ENCODE measurements at regions not wholly inside any gene's neighbourhood (a gene's known extent, or its start where the extent isn't known, plus 50 kb on each side); places are given as distances from the start of the nearest gene placed in this dataset.

DNA sequence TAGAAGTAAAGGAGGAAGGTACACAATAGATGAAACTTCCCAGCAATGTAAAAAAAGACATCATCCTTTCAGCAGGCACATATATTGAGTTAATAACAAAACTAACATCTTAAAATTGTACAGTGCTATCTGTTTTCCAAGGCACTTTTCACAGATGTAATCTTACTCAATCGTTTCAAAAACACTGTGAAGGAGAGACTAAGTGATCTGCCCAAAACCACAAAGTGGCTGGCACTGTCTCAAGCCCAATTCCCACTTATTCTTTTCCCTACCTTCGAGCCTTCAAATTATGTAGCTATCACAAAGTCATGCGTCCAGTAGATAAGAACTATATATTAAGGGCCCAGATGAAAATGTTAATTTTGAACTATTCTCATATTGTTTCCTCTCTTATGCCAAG lies 193.6 kb upstream of the RASSF8 start:
- Mint-ChIP-seq H3K9me3 (no peaks in the 10 kb centered on the region), H3K4me3 (no peak overlapping the region), H3K36me3 (ENCODE audit: low read depth) (no peaks in the 10 kb centered on the region), H3K4me1 (no peaks in the 10 kb centered on the region), H3K27me3 (ENCODE audit: low read depth, poor library complexity) (peaks cover 3% of the 10 kb centered on the region), H3K27ac (no peak overlapping the region)
- TF ChIP-seq, protein P1, sequence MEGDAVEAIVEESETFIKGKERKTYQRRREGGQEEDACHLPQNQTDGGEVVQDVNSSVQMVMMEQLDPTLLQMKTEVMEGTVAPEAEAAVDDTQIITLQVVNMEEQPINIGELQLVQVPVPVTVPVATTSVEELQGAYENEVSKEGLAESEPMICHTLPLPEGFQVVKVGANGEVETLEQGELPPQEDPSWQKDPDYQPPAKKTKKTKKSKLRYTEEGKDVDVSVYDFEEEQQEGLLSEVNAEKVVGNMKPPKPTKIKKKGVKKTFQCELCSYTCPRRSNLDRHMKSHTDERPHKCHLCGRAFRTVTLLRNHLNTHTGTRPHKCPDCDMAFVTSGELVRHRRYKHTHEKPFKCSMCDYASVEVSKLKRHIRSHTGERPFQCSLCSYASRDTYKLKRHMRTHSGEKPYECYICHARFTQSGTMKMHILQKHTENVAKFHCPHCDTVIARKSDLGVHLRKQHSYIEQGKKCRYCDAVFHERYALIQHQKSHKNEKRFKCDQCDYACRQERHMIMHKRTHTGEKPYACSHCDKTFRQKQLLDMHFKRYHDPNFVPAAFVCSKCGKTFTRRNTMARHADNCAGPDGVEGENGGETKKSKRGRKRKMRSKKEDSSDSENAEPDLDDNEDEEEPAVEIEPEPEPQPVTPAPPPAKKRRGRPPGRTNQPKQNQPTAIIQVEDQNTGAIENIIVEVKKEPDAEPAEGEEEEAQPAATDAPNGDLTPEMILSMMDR (IDR thresholded peaks at IDR 0.05): no peak
- no peak for DNase-seq

GRCh38 chr12:25767606-25768005 lies 190.9 kb upstream of the RASSF8 start:
- Mint-ChIP-seq H3K27me3 (ENCODE audit: low read depth, poor library complexity) (peaks cover 3% of the 10 kb centered on the region), H3K9me3 (no peaks in the 10 kb centered on the region), H3K27ac (no peak overlapping the region), H3K36me3 (ENCODE audit: low read depth) (no peaks in the 10 kb centered on the region), H3K4me3 (no peak overlapping the region), H3K4me1 (no peaks in the 10 kb centered on the region)
- TF ChIP-seq, protein P1 (IDR thresholded peaks at IDR 0.05): no peak
- DNase-seq: no peak

- H3K9me3 Mint-ChIP-seq: no peaks in the 10 kb centered on the region
- no peak overlapping the region for H3K27ac Mint-ChIP-seq
- peaks cover 3% of the 10 kb centered on the region for H3K27me3 Mint-ChIP-seq (ENCODE audit: low read depth, poor library complexity)
- TF ChIP-seq, protein P1 (IDR thresholded peaks at IDR 0.05): no peak
- H3K4me1 Mint-ChIP-seq: no peaks in the 10 kb centered on the region
- H3K4me3 Mint-ChIP-seq: no peak overlapping the region
- no peak for DNase-seq
- no peaks in the 10 kb centered on the region for H3K36me3 Mint-ChIP-seq (ENCODE audit: low read depth)
Measured at GRCh38 chr12:25768151-25768550, 190.3 kb upstream of the RASSF8 start.

- Mint-ChIP-seq H3K9me3 (no peaks in the 10 kb centered on the region), H3K4me1 (no peaks in the 10 kb centered on the region), H3K36me3 (ENCODE audit: low read depth) (no peaks in the 10 kb centered on the region), H3K27me3 (ENCODE audit: low read depth, poor library complexity) (no peaks in the 10 kb centered on the region), H3K27ac (no peak overlapping the region), H3K4me3 (no peak overlapping the region)
- TF ChIP-seq, protein P1 (IDR thresholded peaks at IDR 0.05): no peak
- no peak for DNase-seq
Measured at GRCh38 chr12:25769082-25769945, 189.2 kb upstream of the RASSF8 start.

GRCh38 chr12:25771041-25771440 lies 187.4 kb upstream of the RASSF8 start:
- TF ChIP-seq, protein P1 (IDR thresholded peaks at IDR 0.05): no peak
- Mint-ChIP-seq H3K27ac (no peak overlapping the region), H3K27me3 (ENCODE audit: low read depth, poor library complexity) (no peaks in the 10 kb centered on the region), H3K4me3 (no peak overlapping the region), H3K36me3 (ENCODE audit: low read depth) (no peaks in the 10 kb centered on the region), H3K9me3 (no peaks in the 10 kb centered on the region), H3K4me1 (peaks cover 9% of the 10 kb centered on the region)
- DNase-seq: no peak

DNA sequence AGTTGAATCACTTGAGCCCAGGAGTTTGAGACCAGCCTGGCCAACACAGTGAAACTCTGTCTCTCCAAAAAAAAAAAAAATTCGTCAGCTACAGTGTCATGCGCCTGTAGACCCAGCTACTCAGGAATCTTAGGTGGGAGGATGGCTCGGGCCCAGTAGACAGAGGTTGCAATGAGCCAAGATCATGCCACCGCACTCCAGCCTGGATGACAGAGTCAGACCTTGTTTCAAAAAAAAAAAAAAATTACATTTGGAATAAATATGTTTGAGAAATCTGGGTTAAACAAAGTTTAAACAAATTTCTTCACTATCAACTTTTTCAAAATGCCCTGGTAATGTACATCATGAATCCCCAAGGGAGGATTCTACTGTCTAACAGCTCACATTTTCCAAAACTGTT lies 187.0 kb upstream of the RASSF8 start:
- peaks cover 14% of the 10 kb centered on the region for H3K4me1 Mint-ChIP-seq
- no peaks in the 10 kb centered on the region for H3K9me3 Mint-ChIP-seq
- no peak for DNase-seq
- H3K27me3 Mint-ChIP-seq (ENCODE audit: low read depth, poor library complexity): no peaks in the 10 kb centered on the region
- no peak overlapping the region for H3K27ac Mint-ChIP-seq
- no peak overlapping the region for H3K4me3 Mint-ChIP-seq
- TF ChIP-seq, protein P1 (IDR thresholded peaks at IDR 0.05): no peak
- no peaks in the 10 kb centered on the region for H3K36me3 Mint-ChIP-seq (ENCODE audit: low read depth)

Data from nephron progenitor cell (in vitro differentiated cells).